ENCODE measurements at regions not wholly inside any gene's neighbourhood (a gene's known extent, or its start where the extent isn't known, plus 50 kb on each side); places are given as distances from the start of the nearest gene placed in this dataset.
"Not testable (repeated sequence)": the region's sequence is repeated elsewhere in the genome, so short reads cannot be mapped to it uniquely, and the experiment has no call there.

GRCh38 chr11:49389149-49389548, 180.7 kb upstream of the FOLH1 start:
- intact Hi-C loops (cut with micrococcal nuclease); ATAC-seq (ENCODE audit: low read depth); H3K27me3 Mint-ChIP-seq; H3K4me3 Mint-ChIP-seq; CTCF ChIA-PET; DNase-seq; POLR2A ChIA-PET; H3K36me3 Mint-ChIP-seq (ENCODE audit: low read depth); H3K9me3 Mint-ChIP-seq; H3K4me1 Mint-ChIP-seq; H3K27ac Mint-ChIP-seq: not testable (repeated sequence)

- not testable (repeated sequence) for H3K9me3 Mint-ChIP-seq
Measured at GRCh38 chr11:49384371-49384770, 176.0 kb upstream of the FOLH1 start.

DNA sequence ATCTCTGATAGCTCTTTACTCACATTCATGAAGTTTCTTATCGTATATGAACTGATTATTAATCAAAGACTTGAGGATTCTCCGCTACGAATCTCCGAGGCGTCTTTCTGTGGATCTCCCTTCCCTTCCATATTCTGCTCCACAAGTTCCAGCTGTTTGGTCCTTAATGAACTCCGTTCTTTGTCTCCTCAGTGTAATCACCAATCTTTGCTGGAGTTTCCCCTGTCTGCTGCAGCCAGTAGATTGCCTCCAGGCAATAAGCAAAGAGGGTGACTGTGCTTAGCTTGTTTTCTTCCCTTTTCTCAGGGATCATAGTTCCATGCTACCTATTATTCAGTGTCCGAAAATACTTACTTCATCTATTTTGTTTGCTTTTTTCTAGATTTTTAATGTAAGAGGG, 169.6 kb upstream of the FOLH1 start:
- ATAC-seq (ENCODE audit: low read depth): no peak
- ChIA-PET CTCF (no interaction called here), POLR2A (no interaction called here)
- intact Hi-C loops (cut with micrococcal nuclease): no loop called here
- no peak overlapping the region for H3K4me3 Mint-ChIP-seq
- H3K27ac Mint-ChIP-seq: no peak overlapping the region
- H3K4me1 Mint-ChIP-seq: no peaks in the 10 kb centered on the region
- TF ChIP-seq CTCF (IDR thresholded peaks at IDR 0.05): no peak
- H3K9me3 Mint-ChIP-seq: no peaks in the 10 kb centered on the region
- DNase-seq: no peak
- H3K36me3 Mint-ChIP-seq (ENCODE audit: low read depth): no peaks in the 10 kb centered on the region
- no peaks in the 10 kb centered on the region for H3K27me3 Mint-ChIP-seq

More at GRCh38 chr11:49384371-49384770, 176.0 kb upstream of the FOLH1 start:
- POLR2A ChIA-PET; H3K27me3 Mint-ChIP-seq; DNase-seq; H3K4me3 Mint-ChIP-seq; H3K27ac Mint-ChIP-seq; ATAC-seq (ENCODE audit: low read depth); H3K36me3 Mint-ChIP-seq (ENCODE audit: low read depth); H3K4me1 Mint-ChIP-seq; intact Hi-C loops (cut with micrococcal nuclease); CTCF ChIA-PET: not testable (repeated sequence)

GRCh38 chr11:49373866-49374265, 165.5 kb upstream of the FOLH1 start:
- intact Hi-C loops (cut with micrococcal nuclease); H3K4me3 Mint-ChIP-seq; POLR2A ChIA-PET; H3K27me3 Mint-ChIP-seq; ATAC-seq (ENCODE audit: low read depth); CTCF ChIA-PET; DNase-seq; H3K36me3 Mint-ChIP-seq (ENCODE audit: low read depth); H3K9me3 Mint-ChIP-seq; H3K27ac Mint-ChIP-seq; H3K4me1 Mint-ChIP-seq: not testable (repeated sequence)

- H3K36me3 Mint-ChIP-seq (ENCODE audit: low read depth); intact Hi-C loops (cut with micrococcal nuclease); H3K27ac Mint-ChIP-seq; CTCF ChIA-PET; H3K4me3 Mint-ChIP-seq; DNase-seq; H3K4me1 Mint-ChIP-seq; H3K9me3 Mint-ChIP-seq; ATAC-seq (ENCODE audit: low read depth); H3K27me3 Mint-ChIP-seq; POLR2A ChIA-PET: not testable (repeated sequence)
Measured at GRCh38 chr11:49373385-49373784, 165.0 kb upstream of the FOLH1 start.

- H3K27ac Mint-ChIP-seq; H3K9me3 Mint-ChIP-seq; H3K4me1 Mint-ChIP-seq; H3K36me3 Mint-ChIP-seq (ENCODE audit: low read depth); POLR2A ChIA-PET; H3K27me3 Mint-ChIP-seq; CTCF ChIA-PET; DNase-seq; ATAC-seq (ENCODE audit: low read depth); intact Hi-C loops (cut with micrococcal nuclease); H3K4me3 Mint-ChIP-seq: not testable (repeated sequence)
Measured at GRCh38 chr11:49372137-49372536, 163.7 kb upstream of the FOLH1 start.

- H3K36me3 Mint-ChIP-seq (ENCODE audit: low read depth); H3K27ac Mint-ChIP-seq; ATAC-seq (ENCODE audit: low read depth); POLR2A ChIA-PET; DNase-seq; H3K9me3 Mint-ChIP-seq; H3K4me1 Mint-ChIP-seq; CTCF ChIA-PET; intact Hi-C loops (cut with micrococcal nuclease); H3K4me3 Mint-ChIP-seq; H3K27me3 Mint-ChIP-seq: not testable (repeated sequence)
Measured at GRCh38 chr11:49368556-49368955, 160.2 kb upstream of the FOLH1 start.

DNA sequence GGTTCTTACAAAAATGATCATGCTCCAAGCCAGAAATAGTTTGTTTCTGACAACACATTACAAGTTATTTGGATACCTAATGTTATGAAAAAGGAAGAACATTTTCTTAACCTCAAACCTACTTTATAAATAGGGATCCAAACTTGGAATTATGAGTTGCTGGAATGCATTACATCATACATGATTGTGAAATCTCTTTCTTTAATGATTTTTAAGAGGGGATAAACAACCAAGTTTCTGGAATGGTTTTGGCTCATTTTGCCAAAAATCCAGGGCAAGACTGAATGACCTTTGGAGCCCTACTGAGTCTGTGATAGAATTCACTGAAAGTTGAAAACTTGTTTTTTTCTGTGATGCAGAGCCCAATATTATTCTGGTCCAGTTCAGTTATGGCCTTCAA, 157.0 kb upstream of the FOLH1 start:
- ATAC-seq (ENCODE audit: low read depth); H3K27ac Mint-ChIP-seq; intact Hi-C loops (cut with micrococcal nuclease); H3K4me1 Mint-ChIP-seq; DNase-seq; H3K27me3 Mint-ChIP-seq; POLR2A ChIA-PET; CTCF ChIA-PET; H3K9me3 Mint-ChIP-seq; H3K36me3 Mint-ChIP-seq (ENCODE audit: low read depth); H3K4me3 Mint-ChIP-seq: not testable (repeated sequence)

GRCh38 chr11:49362994-49363393, 154.6 kb upstream of the FOLH1 start:
- intact Hi-C loops (cut with micrococcal nuclease); POLR2A ChIA-PET; H3K4me1 Mint-ChIP-seq; H3K4me3 Mint-ChIP-seq; H3K36me3 Mint-ChIP-seq (ENCODE audit: low read depth); DNase-seq; H3K27ac Mint-ChIP-seq; CTCF ChIA-PET; ATAC-seq (ENCODE audit: low read depth); H3K27me3 Mint-ChIP-seq; H3K9me3 Mint-ChIP-seq: not testable (repeated sequence)

GRCh38 chr11:49354536-49354935, 146.1 kb upstream of the FOLH1 start:
- intact Hi-C loops (cut with micrococcal nuclease); DNase-seq; H3K9me3 Mint-ChIP-seq; H3K27me3 Mint-ChIP-seq; H3K27ac Mint-ChIP-seq; CTCF ChIA-PET; H3K36me3 Mint-ChIP-seq (ENCODE audit: low read depth); POLR2A ChIA-PET; H3K4me3 Mint-ChIP-seq; H3K4me1 Mint-ChIP-seq; ATAC-seq (ENCODE audit: low read depth): not testable (repeated sequence)

GRCh38 chr11:49352868-49353267, 144.5 kb upstream of the FOLH1 start:
- ATAC-seq (ENCODE audit: low read depth); H3K9me3 Mint-ChIP-seq; H3K27ac Mint-ChIP-seq; POLR2A ChIA-PET; DNase-seq; CTCF ChIA-PET; H3K4me1 Mint-ChIP-seq; H3K36me3 Mint-ChIP-seq (ENCODE audit: low read depth); intact Hi-C loops (cut with micrococcal nuclease); H3K27me3 Mint-ChIP-seq; H3K4me3 Mint-ChIP-seq: not testable (repeated sequence)

- CTCF ChIA-PET; H3K27ac Mint-ChIP-seq; ATAC-seq (ENCODE audit: low read depth); DNase-seq; H3K4me3 Mint-ChIP-seq; H3K27me3 Mint-ChIP-seq; POLR2A ChIA-PET; intact Hi-C loops (cut with micrococcal nuclease); H3K9me3 Mint-ChIP-seq; H3K4me1 Mint-ChIP-seq; H3K36me3 Mint-ChIP-seq (ENCODE audit: low read depth): not testable (repeated sequence)
Measured at GRCh38 chr11:49346627-49347026, 138.2 kb upstream of the FOLH1 start.

Data from activated B cell treated with CpG ODN at 0.5 μM for 24 hours (primary cell).